GM21390 (cell line): ENCODE measurements at regions not wholly inside any gene's neighbourhood (a gene's known extent, or its start where the extent isn't known, plus 50 kb on each side); places are given as distances from the start of the nearest gene placed in this dataset.

ENCODE experiments used
- ATAC-seq: cut with Tn5 transposase; IDR thresholded peaks from one replicate; pipeline ENCODE4 v1.9.1; 2021; ENCODE audit not compliant: unreplicated experiment

DNA sequence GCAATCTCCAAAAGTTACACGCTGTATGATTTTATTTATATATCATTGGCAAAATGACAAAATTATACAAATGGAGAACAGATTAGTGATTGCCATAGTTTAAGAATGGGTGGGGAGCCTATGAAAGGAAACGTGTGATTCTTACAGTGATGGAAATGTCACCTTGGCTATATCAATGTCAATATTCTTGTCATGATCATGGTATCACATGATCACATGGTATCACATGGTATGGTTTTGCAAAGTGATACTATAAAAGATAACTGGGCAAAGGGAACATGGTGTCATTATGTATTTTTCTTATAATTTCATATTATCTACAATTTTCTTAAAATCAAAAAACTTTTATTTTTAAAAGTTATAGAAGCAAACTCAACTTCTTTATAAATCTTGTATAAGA lies 606.2 kb upstream of the ZEB2 start:
- no peak for ATAC-seq

DNA sequence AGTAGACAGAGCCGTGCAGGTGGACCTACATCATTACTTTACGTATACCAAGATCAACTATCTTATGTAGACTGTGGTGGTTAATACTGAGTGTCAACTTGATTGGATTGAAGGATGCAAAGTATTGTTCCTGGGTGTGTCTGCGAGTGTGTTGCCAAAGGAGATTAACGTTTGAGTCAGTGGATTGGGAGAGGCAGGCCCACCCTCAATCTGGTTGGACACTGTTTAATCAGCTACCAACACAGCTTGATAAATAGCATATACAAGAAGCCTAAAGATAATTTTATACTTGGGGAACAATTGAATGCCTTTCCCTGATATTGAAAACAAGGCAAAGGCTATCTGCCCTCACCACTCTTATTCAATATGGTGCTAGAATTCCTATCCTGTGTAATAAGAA lies 604.2 kb upstream of the ZEB2 start:
- ATAC-seq = no peak

- no peak for ATAC-seq
Measured at GRCh38 chr2:145123606-145124005, 603.7 kb upstream of the ZEB2 start.

GRCh38 chr2:145119225-145119624 lies 599.3 kb upstream of the ZEB2 start:
- peak; percentile 59 for ATAC-seq

GRCh38 chr2:145116834-145117725 lies 597.2 kb upstream of the ZEB2 start:
- ATAC-seq = no peak

DNA sequence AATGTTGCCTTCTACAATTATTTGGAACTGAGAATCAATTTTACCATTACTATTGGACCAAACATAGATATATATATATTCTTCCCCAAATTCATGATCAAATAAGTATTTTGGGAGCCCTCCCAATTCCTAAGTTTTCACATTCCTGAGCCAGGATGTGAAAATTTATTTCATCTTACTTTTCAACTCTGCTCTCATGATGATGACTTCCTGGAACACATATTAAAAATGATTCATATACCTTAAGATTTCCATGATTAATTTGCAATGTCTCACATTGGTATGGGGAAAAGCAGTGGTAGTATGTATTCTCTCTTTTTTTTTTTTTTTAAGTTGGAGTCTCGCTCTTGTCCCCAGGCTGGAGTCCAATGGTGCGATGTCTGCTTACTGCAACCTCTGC lies 596.1 kb upstream of the ZEB2 start:
- no peak for ATAC-seq

- no peak for ATAC-seq
Measured at GRCh38 chr2:145114726-145115125, 594.8 kb upstream of the ZEB2 start.

GRCh38 chr2:145112467-145112866 lies 592.5 kb upstream of the ZEB2 start:
- ATAC-seq = no peak

GRCh38 chr2:145110668-145111356 lies 590.9 kb upstream of the ZEB2 start:
- ATAC-seq = no peak

GRCh38 chr2:145108959-145109710 lies 589.2 kb upstream of the ZEB2 start:
- ATAC-seq = no peak

DNA sequence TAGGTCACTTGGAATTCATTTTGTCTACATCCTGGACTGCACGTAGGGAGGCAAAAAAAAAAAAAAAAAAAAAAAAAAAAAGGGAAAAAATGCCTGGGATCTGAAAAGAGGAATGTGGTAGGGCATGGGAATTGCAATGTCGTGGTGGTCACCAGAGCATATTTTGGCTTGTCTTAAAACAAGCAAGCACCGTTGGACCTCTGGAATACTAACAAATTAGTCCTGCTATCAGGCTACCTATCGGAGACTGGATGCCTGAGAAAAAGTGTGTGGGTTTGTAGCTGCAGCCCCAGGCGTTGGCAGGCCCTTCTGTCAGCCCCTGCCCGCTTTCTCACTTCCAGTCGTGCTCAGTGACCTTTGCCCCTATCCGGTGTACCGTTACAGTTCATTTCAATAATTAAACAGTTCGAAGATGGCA lies 588.5 kb upstream of the ZEB2 start:
- no peak for ATAC-seq

DNA sequence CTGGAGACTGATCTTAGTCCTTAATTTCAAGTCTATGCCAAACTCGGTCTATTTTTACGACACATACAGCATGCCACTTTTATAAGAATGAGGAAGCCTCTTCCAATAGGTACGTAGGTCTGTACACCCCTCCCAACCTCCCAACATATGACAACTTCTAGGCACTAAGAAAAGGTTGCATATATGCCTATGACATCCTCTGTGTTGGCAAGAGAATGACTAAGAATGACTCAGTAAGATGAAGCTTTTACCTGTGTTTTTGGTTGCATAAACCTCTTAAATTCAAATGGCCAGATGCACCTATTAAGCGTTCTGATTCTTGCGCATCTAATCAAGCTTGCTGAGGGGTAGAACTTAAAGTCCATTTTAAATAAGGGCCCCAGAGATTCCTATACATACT lies 586.4 kb upstream of the ZEB2 start:
- ATAC-seq = no peak

DNA sequence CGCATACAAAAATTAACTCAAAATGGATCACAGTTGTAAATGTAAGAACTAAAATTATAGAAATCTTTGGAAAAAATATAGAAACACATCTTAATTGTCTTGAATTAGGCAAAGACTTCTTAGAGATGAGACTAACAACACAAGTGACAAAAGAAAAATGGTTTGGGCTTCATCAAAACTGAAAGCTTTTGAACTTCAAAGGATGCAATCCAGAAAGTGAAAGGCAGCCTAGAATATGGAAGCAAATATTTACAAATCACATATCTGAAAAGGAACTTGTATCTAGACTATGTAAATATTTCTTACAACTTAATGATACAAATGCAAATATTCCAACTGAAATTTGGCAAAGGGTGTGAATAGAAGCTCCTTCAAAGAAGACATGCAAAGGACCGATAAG lies 582.8 kb upstream of the ZEB2 start:
- no peak for ATAC-seq

DNA sequence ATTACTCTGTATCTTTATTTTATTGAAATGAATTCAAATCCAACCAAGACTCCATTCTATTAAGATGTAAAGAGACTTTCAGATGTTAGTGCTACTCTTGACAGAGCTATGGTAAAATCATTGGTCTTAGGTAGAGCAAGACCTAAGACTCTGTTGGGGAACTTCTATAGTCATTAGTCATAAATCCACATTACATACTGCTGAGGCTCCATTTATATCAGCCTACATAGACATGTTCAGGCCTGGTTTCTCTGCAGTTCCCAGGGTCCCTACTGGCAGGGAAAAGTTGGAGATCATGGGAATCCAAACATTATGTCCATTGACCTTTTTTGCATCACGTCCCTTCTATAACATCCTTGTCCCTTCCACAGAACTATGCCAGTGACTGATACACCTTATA lies 580.4 kb upstream of the ZEB2 start:
- ATAC-seq = no peak

DNA sequence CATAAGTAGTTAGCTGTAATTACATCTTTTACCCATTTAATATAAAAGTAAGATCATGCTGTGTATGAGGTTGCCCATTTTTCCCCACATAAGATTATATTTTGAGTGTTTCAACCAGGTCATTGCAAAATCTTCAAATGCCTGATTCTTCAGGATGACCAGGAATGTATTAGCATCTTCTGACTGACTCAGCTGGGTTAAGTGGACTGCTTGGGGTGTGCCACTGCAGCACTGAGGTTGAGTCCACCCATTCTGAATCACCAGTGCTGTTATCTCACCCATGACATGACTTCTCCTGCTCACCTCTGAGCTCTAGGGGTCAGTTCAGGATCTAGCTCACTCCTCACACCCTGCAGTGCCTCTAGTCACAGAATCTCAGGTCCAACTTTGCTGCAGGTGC lies 576.7 kb upstream of the ZEB2 start:
- no peak for ATAC-seq

GRCh38 chr2:145095641-145096435 lies 575.9 kb upstream of the ZEB2 start:
- ATAC-seq = no peak

- ATAC-seq = no peak
Measured at GRCh38 chr2:145094370-145094769, 574.5 kb upstream of the ZEB2 start.

DNA sequence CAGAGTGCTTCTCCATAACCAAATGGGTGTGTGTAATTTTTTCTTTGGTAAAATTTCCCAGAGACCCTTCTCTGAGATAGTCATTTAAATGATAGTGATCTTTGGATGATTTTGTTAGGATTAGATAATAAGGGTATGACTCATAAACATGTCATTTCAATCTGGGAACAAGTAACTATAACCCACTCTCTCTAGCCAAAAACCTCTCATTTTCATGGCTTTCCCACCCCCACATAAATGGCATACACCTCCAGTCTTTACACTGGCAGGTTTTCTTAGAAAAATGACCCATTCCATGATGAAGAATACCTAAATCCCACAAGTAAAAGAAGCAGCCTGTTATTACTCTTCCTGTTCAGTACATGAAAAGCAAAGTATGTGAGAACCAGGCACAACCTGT lies 572.0 kb upstream of the ZEB2 start:
- ATAC-seq = no peak

DNA sequence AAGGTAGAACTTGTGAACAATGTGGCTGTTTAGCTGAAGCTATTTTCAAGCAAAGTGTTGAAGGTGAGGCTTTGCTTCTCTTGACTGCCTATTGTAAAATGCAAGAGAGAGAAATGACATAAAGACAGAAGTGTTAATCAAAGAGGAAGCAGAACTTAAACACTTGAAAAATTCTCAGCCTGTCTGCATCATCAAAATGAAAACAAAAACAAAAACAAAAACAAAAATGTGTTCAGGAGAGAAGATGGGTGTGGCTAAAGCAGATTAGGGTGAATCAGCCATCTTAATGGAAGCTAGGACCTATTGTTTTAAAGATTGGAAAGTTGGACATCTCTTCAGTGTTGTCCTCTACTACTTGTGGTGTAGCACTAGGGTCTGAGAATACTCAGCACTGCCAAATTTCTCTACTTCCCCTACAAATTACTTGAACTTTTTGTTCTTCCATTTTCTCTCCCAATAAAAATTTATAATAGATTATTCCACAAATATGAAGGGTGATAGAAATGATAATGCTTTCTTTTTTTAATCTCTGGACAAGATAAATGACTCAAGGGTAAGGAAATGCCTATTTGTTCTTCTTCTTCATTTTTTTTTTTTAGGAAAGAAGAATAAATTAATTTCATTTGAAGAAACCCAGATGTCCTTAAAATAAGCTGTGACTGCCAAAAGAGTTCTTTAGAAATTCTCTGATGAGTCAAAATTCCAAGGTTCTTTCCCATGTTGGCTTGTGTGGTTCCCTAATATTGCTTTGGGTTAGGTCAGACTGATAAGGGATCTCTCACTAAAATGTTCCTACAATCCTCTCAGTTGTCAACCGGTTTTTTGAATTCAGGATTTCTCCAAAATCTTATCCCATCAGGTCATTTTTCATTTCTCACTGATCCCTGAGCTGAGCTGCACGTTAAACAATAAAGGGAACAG lies 571.2 kb upstream of the ZEB2 start:
- no peak for ATAC-seq

DNA sequence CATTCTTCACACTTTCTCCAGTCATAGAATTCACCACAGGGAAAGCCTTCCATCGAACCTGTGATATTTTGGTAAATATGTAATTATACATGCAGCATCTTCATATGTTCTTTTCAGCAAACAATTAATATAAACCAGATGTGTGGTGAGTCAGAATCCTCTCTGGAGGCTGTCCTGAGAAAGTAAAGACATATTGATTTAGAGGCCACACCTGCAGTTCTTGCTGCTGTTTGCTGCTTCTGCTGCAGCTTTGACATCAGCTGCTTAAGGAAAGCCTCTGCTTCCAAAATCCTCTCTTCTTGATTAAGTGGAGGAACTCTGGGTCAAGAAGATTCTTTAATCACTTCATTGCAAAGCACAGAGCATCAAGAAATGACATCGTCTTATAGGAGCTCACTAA lies 568.8 kb upstream of the ZEB2 start:
- ATAC-seq = no peak
